ENCODE measurements at regions not wholly inside any gene's neighbourhood (a gene's known extent, or its start where the extent isn't known, plus 50 kb on each side); places are given as distances from the start of the nearest gene placed in this dataset.

GRCh38 chr2:16321256-16321655, 344.4 kb downstream of the CYRIA start:
- TF ChIP-seq CTCF (IDR thresholded peaks at IDR 0.05) (no peak), SMC3 (IDR thresholded peaks at IDR 0.05; ENCODE audit: low read depth, low read length) (no peak), EP300 (IDR thresholded peaks at IDR 0.05; ENCODE audit: borderline replicate concordance in 1 of 2, low read depth in 1 of 2, low read length in 1 of 2) (no peak), POLR2AphosphoS5 (IDR thresholded peaks at IDR 0.05; ENCODE audit: low read depth, low read length) (no peak), YY1 (IDR thresholded peaks at IDR 0.05; ENCODE audit: low read depth) (no peak), ZBTB33 (IDR thresholded peaks at IDR 0.05; ENCODE audit: borderline replicate concordance, low read depth) (no peak), CHD2 (IDR thresholded peaks at IDR 0.05; ENCODE audit: low read length, partially characterized antibody) (no peak), USF2 (IDR thresholded peaks at IDR 0.05; ENCODE audit: borderline replicate concordance, low read depth, low read length) (no peak)
